ENCODE measurements at regions not wholly inside any gene's neighbourhood (a gene's known extent, or its start where the extent isn't known, plus 50 kb on each side); places are given as distances from the start of the nearest gene placed in this dataset.

- Histone ChIP-seq H3K79me1 (ENCODE audit: insufficient read depth, low read depth, low read length, poor library complexity, severe bottlenecking) (no peaks in the 10 kb centered on the region), H3K9ac (ENCODE audit: extremely low read depth, insufficient read length, low read length) (no peak overlapping the region), H4K8ac (replicated peaks; ENCODE audit: insufficient read length, low read depth, low read length) (no peak overlapping the region), H2AFZ (ENCODE audit: low read length) (no peak overlapping the region), H4K5ac (ENCODE audit: insufficient read length, low read depth, low read length) (no peak overlapping the region), H3K4ac (ENCODE audit: low read depth, low read length) (no peak overlapping the region), H3K4me1 (ENCODE audit: insufficient read depth, low read length) (no peaks in the 10 kb centered on the region), H2AK5ac (ENCODE audit: insufficient read length, low read length) (no peak overlapping the region), H2BK20ac (ENCODE audit: low read depth, low read length, poor library complexity, severe bottlenecking) (no peak overlapping the region), H2BK15ac (ENCODE audit: low read depth, low read length) (no peak overlapping the region), H3K4me2 (ENCODE audit: insufficient read depth, insufficient read length, low read length) (no peak overlapping the region), H3K23me2 (ENCODE audit: insufficient read length, low read depth, low read length, poor library complexity, severe bottlenecking) (no peaks in the 10 kb centered on the region), H4K91ac (ENCODE audit: insufficient read length, low read depth, low read length) (no peak overlapping the region), H4K20me1 (ENCODE audit: control insufficient read depth, insufficient read depth, insufficient read length) (no peaks in the 10 kb centered on the region), H3K23ac (ENCODE audit: insufficient read length, low read depth, low read length) (no peak overlapping the region), H3K27ac (ENCODE audit: insufficient read length, low read depth, low read length) (no peak overlapping the region), H2BK12ac (ENCODE audit: insufficient read length, low read depth, low read length) (no peak overlapping the region), H3K9me3 (ENCODE audit: control insufficient read depth, low read depth, low read length) (peaks cover 11% of the 10 kb centered on the region), H2BK120ac (ENCODE audit: low read depth, low read length, poor library complexity, severe bottlenecking) (no peak overlapping the region), H3K27me3 (ENCODE audit: insufficient read depth, low read length) (no peaks in the 10 kb centered on the region), H3K18ac (ENCODE audit: insufficient read length, low read depth, low read length) (no peak overlapping the region), H3K56ac (ENCODE audit: insufficient read length, low read depth, low read length) (no peak overlapping the region), H2BK5ac (ENCODE audit: insufficient read length, low read length) (no peak overlapping the region), H3K14ac (ENCODE audit: insufficient read depth, low read length) (no peak overlapping the region), H3T11ph (ENCODE audit: low read length) (no peak overlapping the region), H3K79me2 (ENCODE audit: insufficient read depth, low read length) (no peaks in the 10 kb centered on the region)
- Mint-ChIP-seq H3K36me3 (ENCODE audit: insufficient read depth in 1 of 3, low read depth in 3 of 3) (peaks cover 7 to 39% (median 23%) of the 10 kb centered on the region in 3 experiments; a peak in 6 of 7 replicates), H3K4me3 (no peak overlapping the region), H3K27me3 (ENCODE audit: low read depth) (no peaks in the 10 kb centered on the region; the same call in 1 of the 2 replicates), H3K27ac (peak overlapping the region in 1 of 3 experiments; percentile 20; a peak in 1 of 7 replicates), H3K9me3 (peaks cover 30 to 37% of the 10 kb centered on the region in 2 experiments), H3K4me1 (peaks cover 4 to 12% of the 10 kb centered on the region in 2 experiments)
- TF ChIP-seq, protein P1, sequence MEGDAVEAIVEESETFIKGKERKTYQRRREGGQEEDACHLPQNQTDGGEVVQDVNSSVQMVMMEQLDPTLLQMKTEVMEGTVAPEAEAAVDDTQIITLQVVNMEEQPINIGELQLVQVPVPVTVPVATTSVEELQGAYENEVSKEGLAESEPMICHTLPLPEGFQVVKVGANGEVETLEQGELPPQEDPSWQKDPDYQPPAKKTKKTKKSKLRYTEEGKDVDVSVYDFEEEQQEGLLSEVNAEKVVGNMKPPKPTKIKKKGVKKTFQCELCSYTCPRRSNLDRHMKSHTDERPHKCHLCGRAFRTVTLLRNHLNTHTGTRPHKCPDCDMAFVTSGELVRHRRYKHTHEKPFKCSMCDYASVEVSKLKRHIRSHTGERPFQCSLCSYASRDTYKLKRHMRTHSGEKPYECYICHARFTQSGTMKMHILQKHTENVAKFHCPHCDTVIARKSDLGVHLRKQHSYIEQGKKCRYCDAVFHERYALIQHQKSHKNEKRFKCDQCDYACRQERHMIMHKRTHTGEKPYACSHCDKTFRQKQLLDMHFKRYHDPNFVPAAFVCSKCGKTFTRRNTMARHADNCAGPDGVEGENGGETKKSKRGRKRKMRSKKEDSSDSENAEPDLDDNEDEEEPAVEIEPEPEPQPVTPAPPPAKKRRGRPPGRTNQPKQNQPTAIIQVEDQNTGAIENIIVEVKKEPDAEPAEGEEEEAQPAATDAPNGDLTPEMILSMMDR (conservative IDR thresholded peaks at IDR 0.05), result no peak
- no CpG with 5 or more reads among the region's 3 CpGs for WGBS (ENCODE audit: extremely low coverage, insufficient read length, low lambda C conversion rate)
- DNase-seq, result no peak
Observed at GRCh38 chr9:29806937-29807618, 2233.8 kb upstream of the C9orf72 start.

Data from H9 (cell line).